ENCODE measurements at regions not wholly inside any gene's neighbourhood (a gene's known extent, or its start where the extent isn't known, plus 50 kb on each side); places are given as distances from the start of the nearest gene placed in this dataset.

DNA sequence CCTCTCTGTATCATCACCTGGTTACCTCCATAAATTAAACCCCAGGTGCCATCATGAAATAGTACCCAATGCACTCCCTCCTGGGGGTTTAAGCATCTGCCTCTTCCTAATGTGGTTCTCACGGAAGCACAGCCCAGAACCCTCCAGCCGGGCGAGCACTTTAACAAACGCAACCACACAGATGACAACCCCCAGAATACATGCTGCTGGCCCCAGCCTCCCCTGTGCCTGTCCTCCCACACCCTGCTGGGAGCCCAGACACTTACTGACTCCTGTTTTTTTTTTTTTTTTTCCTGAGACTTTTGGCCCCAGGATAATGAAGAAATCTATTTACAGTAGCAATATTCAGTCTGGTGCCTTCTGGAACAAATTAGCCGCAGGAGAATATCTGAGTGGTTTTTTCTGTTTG lies 50.0 kb upstream of the COL5A1 start:
- DNase-seq (ENCODE audit: extremely low spot score, unreplicated experiment), result no peak
- Mint-ChIP-seq H3K27ac (no peak overlapping the region), H3K4me3 (no peak overlapping the region), H3K9me3 (peaks cover 5% of the 10 kb centered on the region), H3K27me3 (peaks cover 12% of the 10 kb centered on the region), H3K36me3 (no peaks in the 10 kb centered on the region), H3K4me1 (ENCODE audit: unreplicated experiment) (peaks cover 22% of the 10 kb centered on the region)
- TF ChIP-seq, protein P1, sequence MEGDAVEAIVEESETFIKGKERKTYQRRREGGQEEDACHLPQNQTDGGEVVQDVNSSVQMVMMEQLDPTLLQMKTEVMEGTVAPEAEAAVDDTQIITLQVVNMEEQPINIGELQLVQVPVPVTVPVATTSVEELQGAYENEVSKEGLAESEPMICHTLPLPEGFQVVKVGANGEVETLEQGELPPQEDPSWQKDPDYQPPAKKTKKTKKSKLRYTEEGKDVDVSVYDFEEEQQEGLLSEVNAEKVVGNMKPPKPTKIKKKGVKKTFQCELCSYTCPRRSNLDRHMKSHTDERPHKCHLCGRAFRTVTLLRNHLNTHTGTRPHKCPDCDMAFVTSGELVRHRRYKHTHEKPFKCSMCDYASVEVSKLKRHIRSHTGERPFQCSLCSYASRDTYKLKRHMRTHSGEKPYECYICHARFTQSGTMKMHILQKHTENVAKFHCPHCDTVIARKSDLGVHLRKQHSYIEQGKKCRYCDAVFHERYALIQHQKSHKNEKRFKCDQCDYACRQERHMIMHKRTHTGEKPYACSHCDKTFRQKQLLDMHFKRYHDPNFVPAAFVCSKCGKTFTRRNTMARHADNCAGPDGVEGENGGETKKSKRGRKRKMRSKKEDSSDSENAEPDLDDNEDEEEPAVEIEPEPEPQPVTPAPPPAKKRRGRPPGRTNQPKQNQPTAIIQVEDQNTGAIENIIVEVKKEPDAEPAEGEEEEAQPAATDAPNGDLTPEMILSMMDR (conservative IDR thresholded peaks at IDR 0.05), result no peak
